Activated CD4-positive, alpha-beta T cell treated with anti-CD3 and anti-CD28 coated beads, Interleukin-2, amount 50 U/mL, for 16 hours (primary cell): ENCODE measurements at regions not wholly inside any gene's neighbourhood (a gene's known extent, or its start where the extent isn't known, plus 50 kb on each side); places are given as distances from the start of the nearest gene placed in this dataset.
"Not testable (repeated sequence)": the region's sequence is repeated elsewhere in the genome, so short reads cannot be mapped to it uniquely, and the experiment has no call there.

ENCODE experiments used
- DNase-seq: peaks from one replicate; pipeline ENCODE4 v3.0.0-alpha.2; 2020

GRCh38 chr5:142259758-142260157 is 65.1 kb downstream of the SPRY4 start:
- no peak for DNase-seq

- DNase-seq = no peak
Observed at GRCh38 chr5:142255831-142256230, 69.0 kb downstream of the SPRY4 start.

GRCh38 chr5:142254431-142254830 is 70.4 kb downstream of the SPRY4 start:
- DNase-seq = no peak

- no peak for DNase-seq
Observed at GRCh38 chr5:142253938-142254337, 70.9 kb downstream of the SPRY4 start.

- DNase-seq = no peak
Observed at GRCh38 chr5:142250119-142250518, 74.7 kb downstream of the SPRY4 start.

- DNase-seq = no peak
Observed at GRCh38 chr5:142248853-142249462, 75.9 kb downstream of the SPRY4 start.

- DNase-seq = no peak
Observed at GRCh38 chr5:142246258-142246657, 78.6 kb downstream of the SPRY4 start.

GRCh38 chr5:142245786-142246185 is 79.0 kb downstream of the SPRY4 start:
- DNase-seq = no peak

GRCh38 chr5:142244440-142244839 is 80.4 kb downstream of the SPRY4 start:
- DNase-seq = no peak

GRCh38 chr5:142242272-142242671 is 82.5 kb downstream of the SPRY4 start:
- DNase-seq = no peak

GRCh38 chr5:142239394-142240159 is 85.2 kb downstream of the SPRY4 start:
- no peak for DNase-seq

- DNase-seq = no peak
Observed at GRCh38 chr5:142237707-142238106, 87.1 kb downstream of the SPRY4 start.

GRCh38 chr5:142236673-142237290 is 88.0 kb downstream of the SPRY4 start:
- not testable (repeated sequence) for DNase-seq

GRCh38 chr5:142235870-142236672 is 88.8 kb downstream of the SPRY4 start:
- no peak for DNase-seq

GRCh38 chr5:142235050-142235797 is 89.6 kb downstream of the SPRY4 start:
- peak; percentile 22 for DNase-seq

GRCh38 chr5:142233083-142234032 is 91.5 kb downstream of the SPRY4 start:
- DNase-seq = no peak

- not testable (repeated sequence) for DNase-seq
Observed at GRCh38 chr5:142230949-142231348, 93.9 kb downstream of the SPRY4 start.

GRCh38 chr5:142225141-142225540 is 99.7 kb downstream of the SPRY4 start:
- no peak for DNase-seq

- DNase-seq = no peak
Observed at GRCh38 chr5:142222866-142223558, 101.8 kb downstream of the SPRY4 start.

GRCh38 chr5:142222225-142222865 is 102.5 kb downstream of the SPRY4 start:
- no peak for DNase-seq
